ENCODE measurements at regions not wholly inside any gene's neighbourhood (a gene's known extent, or its start where the extent isn't known, plus 50 kb on each side); places are given as distances from the start of the nearest gene placed in this dataset.
"Not testable (repeated sequence)": the region's sequence is repeated elsewhere in the genome, so short reads cannot be mapped to it uniquely, and the experiment has no call there.

GRCh38 chr14:58772794-58773620 is 135.2 kb downstream of the DACT1 start:
- Histone ChIP-seq H3K27me3 (ENCODE audit: insufficient read depth) (no peaks in the 10 kb centered on the region), H4K20me1 (ENCODE audit: insufficient read depth) (no peaks in the 10 kb centered on the region), H3K9me2 (no peaks in the 10 kb centered on the region), H3K27ac (ENCODE audit: low read depth in 2 of 2, low read length in 1 of 2) (no peak overlapping the region), H3K36me3 (replicated peaks in 1 of 2; ENCODE audit: control insufficient read depth in 1 of 2, insufficient read depth in 2 of 2, low read length in 1 of 2) (no peaks in the 10 kb centered on the region), H2AFZ (ENCODE audit: low read depth) (no peak overlapping the region), H3K4me3 (ENCODE audit: low read depth in 2 of 2, low read length in 1 of 2) (no peak overlapping the region), H3K9me3 (no peaks in the 10 kb centered on the region), H3K9ac (no peak overlapping the region), H3F3A (replicated peaks; ENCODE audit: insufficient read depth) (no peaks in the 10 kb centered on the region), H3K4me2 (no peak overlapping the region), H3K4me1 (ENCODE audit: control insufficient read depth in 1 of 2, insufficient read depth in 2 of 2, low read depth in 1 of 2, low read length in 1 of 2) (no peaks in the 10 kb centered on the region; a peak in 1 of 4 replicates), H3K79me2 (ENCODE audit: insufficient read depth) (no peaks in the 10 kb centered on the region)
- WGBS (ENCODE audit: low lambda C conversion rate), result 93% methylated on average over 7 of the region's 7 CpGs
- ChIA-PET POLR2A (no interaction called here), CTCF (interaction anchor here (0.6 to 1.2 kb wide), 2 partner anchors 13 to 237 kb away, joined by 3 to 4 read pairs; no protein-coding TSS in a partner anchor)
- DNase-seq, result no peak
- no peak for TF ChIP-seq SIN3A (IDR thresholded peaks at IDR 0.05; ENCODE audit: borderline replicate concordance, low read depth, low read length)
- no peak for TF ChIP-seq GATA2 (CRISPR knock-in tag; IDR thresholded peaks at IDR 0.05)
- TF ChIP-seq PBX3 (IDR thresholded peaks at IDR 0.05), result no peak
- peak; percentile 8; the same call in 1 of the 2 replicates for TF ChIP-seq JUND (IDR thresholded peaks at IDR 0.05)
- TF ChIP-seq TCF12 (IDR thresholded peaks at IDR 0.05), result peak; percentile 34; the same call in 1 of the 2 replicates

- H3K4me1 ChIP-seq (ENCODE audit: control insufficient read depth in 1 of 2, insufficient read depth in 2 of 2, low read depth in 1 of 2, low read length in 1 of 2), result no peaks in the 10 kb centered on the region; a peak in 1 of 4 replicates
- DNase-seq, result no peak
- H3K9ac ChIP-seq, result no peak overlapping the region
- no peaks in the 10 kb centered on the region for H3K36me3 ChIP-seq (replicated peaks in 1 of 2; ENCODE audit: control insufficient read depth in 1 of 2, insufficient read depth in 2 of 2, low read length in 1 of 2)
- no peaks in the 10 kb centered on the region for H3K9me2 ChIP-seq
- H4K20me1 ChIP-seq (ENCODE audit: insufficient read depth), result no peaks in the 10 kb centered on the region
- no peak overlapping the region for H3K4me3 ChIP-seq (ENCODE audit: low read depth in 2 of 2, low read length in 1 of 2)
- no peak overlapping the region for H3K27ac ChIP-seq (ENCODE audit: low read depth in 2 of 2, low read length in 1 of 2)
- H3K9me3 ChIP-seq, result no peaks in the 10 kb centered on the region
- H2AFZ ChIP-seq (ENCODE audit: low read depth), result no peak overlapping the region
- 88% methylated on average over 1 of the region's 1 CpG for WGBS (ENCODE audit: low lambda C conversion rate)
- ChIA-PET CTCF (no interaction called here), POLR2A (no interaction called here)
- no peaks in the 10 kb centered on the region for H3F3A ChIP-seq (replicated peaks; ENCODE audit: insufficient read depth)
- H3K4me2 ChIP-seq, result no peak overlapping the region
- no peaks in the 10 kb centered on the region for H3K79me2 ChIP-seq (ENCODE audit: insufficient read depth)
- H3K27me3 ChIP-seq (ENCODE audit: insufficient read depth), result no peaks in the 10 kb centered on the region
- TF ChIP-seq JUND (IDR thresholded peaks at IDR 0.05) (no peak), GABPA (IDR thresholded peaks at IDR 0.05; ENCODE audit: low read depth) (no peak), EZH2phosphoT487 (IDR thresholded peaks at IDR 0.05; ENCODE audit: borderline replicate concordance, low read depth) (no peak), ELF1 (IDR thresholded peaks at IDR 0.05) (no peak), USF2 (IDR thresholded peaks at IDR 0.05; ENCODE audit: borderline replicate concordance, low read depth, low read length) (no peak), RXRA (IDR thresholded peaks at IDR 0.05; ENCODE audit: borderline replicate concordance, low read depth) (no peak), ZBTB33 (IDR thresholded peaks at IDR 0.05; ENCODE audit: borderline replicate concordance, low read depth) (no peak), TAF1 (IDR thresholded peaks at IDR 0.05; ENCODE audit: borderline replicate concordance, low read depth, low read length) (no peak), FOXM1 (IDR thresholded peaks at IDR 0.05; ENCODE audit: low read depth) (no peak), MEF2A (IDR thresholded peaks at IDR 0.05; ENCODE audit: borderline replicate concordance, low read depth) (no peak)
Observed at GRCh38 chr14:58774531-58774930, 136.8 kb downstream of the DACT1 start.

- H3K9ac ChIP-seq; H3K9me3 ChIP-seq; H3K4me3 ChIP-seq (ENCODE audit: low read depth in 2 of 2, low read length in 1 of 2); H3K9me2 ChIP-seq; H3K27ac ChIP-seq (ENCODE audit: low read depth in 2 of 2, low read length in 1 of 2); CTCF ChIA-PET; H3F3A ChIP-seq (replicated peaks; ENCODE audit: insufficient read depth); H4K20me1 ChIP-seq (ENCODE audit: insufficient read depth); H3K36me3 ChIP-seq (replicated peaks in 1 of 2; ENCODE audit: control insufficient read depth in 1 of 2, insufficient read depth in 2 of 2, low read length in 1 of 2); H3K79me2 ChIP-seq (ENCODE audit: insufficient read depth); H3K27me3 ChIP-seq (ENCODE audit: insufficient read depth); H3K4me1 ChIP-seq (ENCODE audit: control insufficient read depth in 1 of 2, insufficient read depth in 2 of 2, low read depth in 1 of 2, low read length in 1 of 2); H3K4me2 ChIP-seq; POLR2A ChIA-PET; H2AFZ ChIP-seq (ENCODE audit: low read depth); DNase-seq: not testable (repeated sequence)
- 80% methylated on average over 4 of the region's 4 CpGs for WGBS (ENCODE audit: low lambda C conversion rate)
Observed at GRCh38 chr14:58775130-58775529, 137.4 kb downstream of the DACT1 start.
